H1 (cell line): ENCODE measurements at regions not wholly inside any gene's neighbourhood (a gene's known extent, or its start where the extent isn't known, plus 50 kb on each side); places are given as distances from the start of the nearest gene placed in this dataset.

Experiments used
- CTCF ChIA-PET: fragments of 300-600 bp; sonication (Branson Sonifier 250); formaldehyde crosslinking; loops from one replicate; lab custom pipeline; 2021; ENCODE audit not compliant: partially characterized antibody; lab: Charles Lee
- POLR2A ChIA-PET: fragments of 300-600 bp; sonication (Branson Sonifier 250); formaldehyde crosslinking; loops from one replicate; lab custom pipeline; 2021; ENCODE audit warnings: inconsistent platforms; ENCODE audit not compliant: partially characterized antibody; lab: Charles Lee
- DNase-seq, 2 experiments: peaks; one replicate each; pipeline versions ENCODE4 v3.0.0 to v3.0.0-alpha.2; 2010 to 2022; ENCODE audit warnings: low spot score in 2 of 2, low read depth in 1 of 2, mixed read lengths in 1 of 2
- FAIRE-seq: peaks from 2 replicates; lab custom pipeline; 2011; peaks lifted over from hg19 to GRCh38; lab: Jason Lieb, UNC
- H2AFZ ChIP-seq: 2 replicates; pipeline ENCODE4 v1.8.1; 2012; ENCODE audit warnings: low read length, inconsistent platforms
- H2AK5ac ChIP-seq: 2 replicates; pipeline ENCODE4 v1.6.1; 2013; ENCODE audit warnings: low read depth, low read length
- H2BK120ac ChIP-seq: replicated peaks from 2 replicates; pipeline ENCODE3; 2013; ENCODE audit warnings: low read depth, low read length, inconsistent platforms
- H2BK12ac ChIP-seq: 2 replicates; pipeline ENCODE4 v1.6.1; 2013; ENCODE audit warnings: low read depth, low read length
- H2BK15ac ChIP-seq: 2 replicates; pipeline ENCODE4 v1.6.1; 2013; ENCODE audit warnings: low read length
- H2BK20ac ChIP-seq: 2 replicates; pipeline ENCODE4 v1.6.1; 2013; ENCODE audit warnings: low read length
- H2BK5ac ChIP-seq: 2 replicates; pipeline ENCODE4 v1.6.1; 2013; ENCODE audit warnings: low read depth, low read length
- H3K14ac ChIP-seq: 2 replicates; pipeline ENCODE4 v1.6.1; 2013; ENCODE audit warnings: inconsistent platforms; ENCODE audit not compliant: insufficient read length
- H3K18ac ChIP-seq: 2 replicates; pipeline ENCODE4 v1.6.1; 2013; ENCODE audit warnings: low read length; ENCODE audit errors: extremely low read depth
- H3K23ac ChIP-seq: 2 replicates; pipeline ENCODE4 v1.6.1; 2013; ENCODE audit warnings: inconsistent platforms; ENCODE audit not compliant: insufficient read length
- H3K23me2 ChIP-seq: 2 replicates; pipeline ENCODE4 v1.6.1; 2013; ENCODE audit warnings: low read depth, low read length
- H3K27ac ChIP-seq: 2 replicates; pipeline ENCODE4 v1.6.1; 2011; ENCODE audit warnings: low read depth, low read length, inconsistent platforms
- H3K27me3 ChIP-seq, 4 experiments: replicated peaks in 1 of 4; 1 replicate in 1 of 4; 2 replicates in 3 of 4; pipeline versions ENCODE4 v1.6.1 to v1.8.1; 2011 to 2013; ENCODE audit warnings: low read length in 3 of 4, mild to moderate bottlenecking in 3 of 4, inconsistent platforms in 2 of 4, mixed read lengths in 2 of 4, moderate library complexity in 1 of 4; ENCODE audit not compliant: control insufficient read depth in 3 of 4, insufficient read depth in 3 of 4; ENCODE audit errors: extremely low read depth in 1 of 4
- H3K36me3 ChIP-seq, 4 experiments: 2 replicates each; pipeline versions ENCODE4 v1.6.1 to v1.8.1; 2011 to 2013; ENCODE audit warnings: mild to moderate bottlenecking in 4 of 4, low read length in 3 of 4, moderate library complexity in 2 of 4, control low read depth in 1 of 4, inconsistent platforms in 1 of 4; ENCODE audit not compliant: insufficient read depth in 4 of 4, control insufficient read depth in 2 of 4
- H3K4ac ChIP-seq: replicated peaks from 2 replicates; pipeline ENCODE3; 2013; ENCODE audit warnings: low read length, low read depth, mixed read lengths, inconsistent platforms; ENCODE audit not compliant: insufficient read length
- H3K4me1 ChIP-seq, 4 experiments: replicated peaks in 1 of 4; 1 replicate in 1 of 4; 2 replicates in 3 of 4; pipeline versions ENCODE4 v1.6.1 to v1.8.1; 2011 to 2013; ENCODE audit warnings: low read length in 3 of 4, inconsistent platforms in 2 of 4, mixed read lengths in 1 of 4; ENCODE audit not compliant: insufficient read depth in 4 of 4, control insufficient read depth in 3 of 4
- H3K4me2 ChIP-seq, 2 experiments: 2 replicates each; pipeline versions ENCODE4 v1.6.1 to v1.8.1; 2011 to 2013; ENCODE audit warnings: low read depth in 2 of 2, low read length in 2 of 2, control low read depth in 1 of 2, inconsistent platforms in 1 of 2, mild to moderate bottlenecking in 1 of 2; ENCODE audit not compliant: insufficient read depth in 1 of 2
- H3K4me3 ChIP-seq, 4 experiments: fragments of 200-600, 300-600 bp in 1 of 4; sonication (generic), shearing (Covaris generic), sonication (Bioruptor Twin) in 1 of 4; 2 replicates each; pipeline versions ENCODE4 v1.5.1 to v1.8.1; 2011 to 2016; ENCODE audit warnings: low read length in 4 of 4, low read depth in 3 of 4, control low read depth in 2 of 4, inconsistent platforms in 2 of 4, mild to moderate bottlenecking in 2 of 4, mixed read lengths in 1 of 4, moderate library complexity in 1 of 4; ENCODE audit not compliant: insufficient read depth in 2 of 4; ENCODE audit errors: extremely low read depth in 1 of 4
- H3K56ac ChIP-seq: replicated peaks from 2 replicates; pipeline ENCODE3; 2013; ENCODE audit warnings: low read depth, mild to moderate bottlenecking, mixed read lengths, low read length, inconsistent platforms; ENCODE audit not compliant: insufficient read length
- H3K79me1 ChIP-seq: 2 replicates; pipeline ENCODE4 v1.6.1; 2013; ENCODE audit warnings: low read depth, low read length, control low read depth
- H3K79me2 ChIP-seq, 2 experiments: 2 replicates each; pipeline versions ENCODE4 v1.6.1 to v1.8.1; 2012 to 2013; ENCODE audit warnings: low read length in 2 of 2, mild to moderate bottlenecking in 2 of 2, inconsistent platforms in 1 of 2; ENCODE audit not compliant: insufficient read depth in 2 of 2, control insufficient read depth in 1 of 2
- H3K9ac ChIP-seq, 4 experiments: replicated peaks in 1 of 4; 1 replicate in 1 of 4; 2 replicates in 3 of 4; pipeline versions ENCODE4 v1.6.1 to v1.8.1; 2011 to 2013; ENCODE audit warnings: low read depth in 3 of 4, low read length in 3 of 4, control low read depth in 2 of 4, mild to moderate bottlenecking in 2 of 4, moderate library complexity in 2 of 4, inconsistent platforms in 1 of 4; ENCODE audit errors: extremely low read depth in 1 of 4
- H3K9me3 ChIP-seq, 2 experiments: 2 replicates each; pipeline versions ENCODE4 v1.6.1 to v1.8.1; 2012 to 2013; ENCODE audit warnings: mild to moderate bottlenecking in 2 of 2, moderate library complexity in 2 of 2, control low read depth in 1 of 2, inconsistent platforms in 1 of 2, low read depth in 1 of 2, low read length in 1 of 2, mixed read lengths in 1 of 2; ENCODE audit not compliant: insufficient read depth in 2 of 2
- H4K20me1 ChIP-seq, 2 experiments: replicated peaks in 1 of 2; 2 replicates each; pipeline versions ENCODE3 to v1.8.1; 2011 to 2013; ENCODE audit warnings: inconsistent platforms in 2 of 2, low read length in 2 of 2, mild to moderate bottlenecking in 1 of 2; ENCODE audit not compliant: insufficient read depth in 2 of 2, control insufficient read depth in 1 of 2
- H4K5ac ChIP-seq: 2 replicates; pipeline ENCODE4 v1.6.1; 2013; ENCODE audit warnings: low read length, low read depth, mixed read lengths, inconsistent platforms; ENCODE audit not compliant: insufficient read length
- H4K8ac ChIP-seq: 2 replicates; pipeline ENCODE4 v1.8.0; 2013; ENCODE audit warnings: mild to moderate bottlenecking, moderate library complexity, low read length, inconsistent platforms; ENCODE audit not compliant: insufficient read depth; ENCODE audit errors: extremely low read depth
- H4K91ac ChIP-seq: replicated peaks from 2 replicates; pipeline ENCODE3; 2013; ENCODE audit warnings: low read length, mixed read lengths, inconsistent platforms; ENCODE audit not compliant: insufficient read length
- ASH2L ChIP-seq: fragments of 200-600, 300-600 bp; sonication (generic); IDR thresholded peaks from one replicate; pipeline ENCODE4 v1.7.1; 2017; ENCODE audit warnings: low read length
- BRCA1 ChIP-seq: IDR thresholded peaks from 2 replicates; pipeline ENCODE4 v1.6.1; 2012; ENCODE audit warnings: low read depth, low read length, improper control_type of control experiment
- CBX8 ChIP-seq: fragments of 300-800, 300-1000 bp; sonication (generic); IDR thresholded peaks from 2 replicates; pipeline ENCODE4 v1.7.1; 2016; ENCODE audit warnings: low read depth, low read length, borderline replicate concordance
- CEBPB ChIP-seq: IDR thresholded peaks from 2 replicates; pipeline ENCODE4 v1.6.1; 2012; ENCODE audit warnings: low read depth, low read length
- EP300 ChIP-seq, 2 experiments: IDR thresholded peaks; 1 replicate in 1 of 2; 2 replicates in 1 of 2; pipeline ENCODE4 v1.6.1; 2011 to 2012; ENCODE audit warnings: low read depth in 2 of 2, low read length in 2 of 2, mild to moderate bottlenecking in 2 of 2, borderline replicate concordance in 1 of 2, inconsistent platforms in 1 of 2, moderate library complexity in 1 of 2
- EZH2 ChIP-seq: fragments of 200-600 bp; sonication (generic); IDR thresholded peaks from 2 replicates; pipeline ENCODE4 v1.7.1; 2012; ENCODE audit warnings: low read depth, mild to moderate bottlenecking, moderate library complexity, low read length, inconsistent platforms; ENCODE audit not compliant: severe bottlenecking
- HDAC2 ChIP-seq, 2 experiments: fragments of 300-600 bp in 1 of 2; sonication (generic) in 1 of 2; IDR thresholded peaks; 2 replicates each; pipeline ENCODE4 v1.6.1; 2011 to 2012; ENCODE audit warnings: low read depth in 2 of 2, low read length in 2 of 2, mild to moderate bottlenecking in 2 of 2, moderate library complexity in 2 of 2, borderline replicate concordance in 1 of 2, inconsistent platforms in 1 of 2
- KDM5A ChIP-seq: fragments of 200-600 bp; IDR thresholded peaks from 2 replicates; pipeline ENCODE4 v1.7.1; 2012; ENCODE audit warnings: mild to moderate bottlenecking, low read length, inconsistent platforms, mixed read lengths
- RFX5 ChIP-seq: IDR thresholded peaks from 2 replicates; pipeline ENCODE4 v1.6.1; 2011; ENCODE audit warnings: low read depth, low read length, improper control_type of control experiment, borderline replicate concordance
- RNF2 ChIP-seq: fragments of 200-900, 300-1000 bp; sonication (generic); IDR thresholded peaks from 2 replicates; pipeline ENCODE4 v1.7.1; 2016; ENCODE audit warnings: borderline replicate concordance, low read depth, mild to moderate bottlenecking, antibody characterized with exemption, low read length; ENCODE audit not compliant: poor library complexity, severe bottlenecking; ENCODE audit errors: missing control alignments
- SP2 ChIP-seq: IDR thresholded peaks from 2 replicates; pipeline ENCODE4 v1.6.1; 2012; ENCODE audit warnings: mild to moderate bottlenecking, low read length, inconsistent platforms
- WGBS, 2 experiments: shearing (Covaris generic) in 1 of 2; methylation state at CpG; one replicate each; pipeline versions ENCODE4 v1.1.6 to v1.1.7; 2013 to 2015; ENCODE audit warnings: low lambda C conversion rate in 2 of 2, mixed read lengths in 2 of 2, inconsistent platforms in 1 of 2, low coverage in 1 of 2, missing lambda C conversion rate in 1 of 2; ENCODE audit not compliant: insufficient replicate concordance in 2 of 2, insufficient coverage in 1 of 2, insufficient read length in 1 of 2; ENCODE audit errors: extremely low coverage in 1 of 2, missing lambda C conversion rate in 1 of 2; 5-methylcytosine and 5-hydroxymethylcytosine counted together
- TF ChIP-seq, protein P1 (sequence below): IDR thresholded peaks from 2 replicates; pipeline ENCODE4 v1.6.1; 2012; ENCODE audit warnings: inconsistent platforms

DNA sequence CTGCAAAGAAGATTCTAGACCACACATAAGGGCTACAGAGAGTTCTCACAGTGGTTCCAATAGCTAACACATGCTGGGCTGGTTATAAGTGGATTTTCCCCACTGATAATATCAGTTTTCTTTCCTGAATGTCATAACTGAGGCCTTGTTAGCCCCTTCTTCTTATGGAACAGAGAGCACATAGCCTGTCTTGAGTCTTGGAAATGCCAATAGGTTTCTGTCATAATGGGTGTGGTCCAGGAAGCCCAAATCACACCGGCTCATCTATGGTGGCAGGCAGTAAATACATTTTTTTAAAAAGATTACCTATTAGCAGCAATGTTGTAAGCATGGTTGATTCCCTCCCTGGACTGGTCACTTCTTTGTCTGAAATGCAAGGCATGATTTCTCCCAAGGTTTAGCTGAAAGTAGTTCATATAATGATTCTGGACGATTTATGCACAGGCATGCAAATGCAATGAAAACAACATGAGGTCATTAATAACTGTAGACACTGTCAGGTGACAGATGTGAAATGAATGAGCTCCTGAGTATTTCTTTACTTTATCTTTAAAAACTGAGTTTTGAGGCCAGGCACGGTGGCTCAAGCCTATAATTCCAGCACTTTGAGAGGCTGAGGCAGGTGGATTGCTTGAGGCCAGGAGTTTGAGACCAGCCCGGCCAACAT, 67.2 kb upstream of the ATP2C1 start:
- WGBS, 2 experiments, result 91% methylated on average over 4 of the region's 4 CpGs; no CpG with 5 or more reads in 1 of the 2 experiments
- CTCF ChIA-PET, result interaction anchor here (0.9 kb wide), 1 partner anchor 14 kb away, joined by 5 read pairs; no protein-coding TSS in a partner anchor
- Histone ChIP-seq H4K8ac (no peak overlapping the region), H3K23me2 (no peaks in the 10 kb centered on the region), H2BK120ac (no peak overlapping the region), H3K4me3 (no peak overlapping the region), H2BK15ac (no peak overlapping the region), H3K9me3 (no peaks in the 10 kb centered on the region), H3K14ac (no peak overlapping the region), H2AK5ac (no peak overlapping the region), H3K79me1 (no peaks in the 10 kb centered on the region), H3K4me2 (no peak overlapping the region), H3K56ac (no peak overlapping the region), H2AFZ (no peak overlapping the region), H3K23ac (no peak overlapping the region), H2BK12ac (no peak overlapping the region), H3K36me3 (no peaks in the 10 kb centered on the region), H2BK20ac (no peak overlapping the region), H3K4ac (no peak overlapping the region), H4K91ac (no peak overlapping the region), H2BK5ac (no peak overlapping the region), H3K4me1 (peaks cover 0 to 15% (median 3%) of the 10 kb centered on the region in 4 experiments; a peak in 4 of 7 replicates), H4K5ac (no peak overlapping the region), H3K79me2 (no peaks in the 10 kb centered on the region), H3K9ac (no peak overlapping the region), H3K18ac (no peak overlapping the region), H3K27me3 (no peaks in the 10 kb centered on the region), H3K27ac (no peak overlapping the region), H4K20me1 (no peaks in the 10 kb centered on the region)
- POLR2A ChIA-PET, result no interaction called here
- DNase-seq (no peak), FAIRE-seq (no peak)
- no peak for TF ChIP-seq RFX5
- TF ChIP-seq RNF2, result no peak
- TF ChIP-seq EZH2, result no peak
- TF ChIP-seq BRCA1, result no peak
- no peak for TF ChIP-seq EP300 (IDR thresholded peaks at IDR 0.05; ENCODE audit: borderline replicate concordance in 1 of 2, low read depth in 2 of 2, low read length in 2 of 2)
- TF ChIP-seq SP2, result no peak
- TF ChIP-seq, protein P1, sequence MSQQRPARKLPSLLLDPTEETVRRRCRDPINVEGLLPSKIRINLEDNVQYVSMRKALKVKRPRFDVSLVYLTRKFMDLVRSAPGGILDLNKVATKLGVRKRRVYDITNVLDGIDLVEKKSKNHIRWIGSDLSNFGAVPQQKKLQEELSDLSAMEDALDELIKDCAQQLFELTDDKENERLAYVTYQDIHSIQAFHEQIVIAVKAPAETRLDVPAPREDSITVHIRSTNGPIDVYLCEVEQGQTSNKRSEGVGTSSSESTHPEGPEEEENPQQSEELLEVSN, result no peak
- TF ChIP-seq KDM5A, result no peak
- no peak for TF ChIP-seq HDAC2 (IDR thresholded peaks at IDR 0.05; ENCODE audit: borderline replicate concordance in 1 of 2, low read depth in 2 of 2, low read length in 2 of 2)
- no peak for TF ChIP-seq ASH2L
- no peak for TF ChIP-seq CEBPB
- no peak for TF ChIP-seq CBX8
